ENCODE measurements at regions not wholly inside any gene's neighbourhood (a gene's known extent, or its start where the extent isn't known, plus 50 kb on each side); places are given as distances from the start of the nearest gene placed in this dataset.

- no peaks in the 10 kb centered on the region for H3K4me1 ChIP-seq (ENCODE audit: control insufficient read depth in 1 of 2, insufficient read depth in 1 of 2, low read depth in 1 of 2, low read length in 1 of 2)
- H3K9me3 ChIP-seq: no peaks in the 10 kb centered on the region
- H3K4me3 ChIP-seq (ENCODE audit: low read depth in 1 of 2, low read length in 1 of 2): no peak overlapping the region
- H3K27me3 ChIP-seq: no peaks in the 10 kb centered on the region
- no peak overlapping the region for H3K27ac ChIP-seq
- no peaks in the 10 kb centered on the region for H3K36me3 ChIP-seq
- no peak for TF ChIP-seq CTCF (IDR thresholded peaks at IDR 0.05)
Measured at GRCh38 chr5:90174236-90174635, 235.3 kb downstream of the CETN3 start.

- Histone ChIP-seq H3K4me3 (ENCODE audit: low read depth in 1 of 2, low read length in 1 of 2) (no peak overlapping the region), H3K9me3 (no peaks in the 10 kb centered on the region), H3K27me3 (no peaks in the 10 kb centered on the region), H3K36me3 (no peaks in the 10 kb centered on the region), H3K27ac (no peak overlapping the region), H3K4me1 (ENCODE audit: control insufficient read depth in 1 of 2, insufficient read depth in 1 of 2, low read depth in 1 of 2, low read length in 1 of 2) (no peaks in the 10 kb centered on the region)
- TF ChIP-seq CTCF (IDR thresholded peaks at IDR 0.05): no peak
Measured at GRCh38 chr5:90173299-90174030, 236.1 kb downstream of the CETN3 start.

GRCh38 chr5:90171466-90171865 lies 238.1 kb downstream of the CETN3 start:
- Histone ChIP-seq H3K9me3 (no peaks in the 10 kb centered on the region), H3K36me3 (no peaks in the 10 kb centered on the region), H3K27ac (no peak overlapping the region), H3K27me3 (no peaks in the 10 kb centered on the region), H3K4me1 (ENCODE audit: control insufficient read depth in 1 of 2, insufficient read depth in 1 of 2, low read depth in 1 of 2, low read length in 1 of 2) (no peaks in the 10 kb centered on the region), H3K4me3 (ENCODE audit: low read depth in 1 of 2, low read length in 1 of 2) (no peak overlapping the region)
- TF ChIP-seq CTCF (IDR thresholded peaks at IDR 0.05): no peak

GRCh38 chr5:90170261-90170660 lies 239.3 kb downstream of the CETN3 start:
- no peaks in the 10 kb centered on the region for H3K9me3 ChIP-seq
- H3K36me3 ChIP-seq: no peaks in the 10 kb centered on the region
- no peak overlapping the region for H3K27ac ChIP-seq
- no peak overlapping the region for H3K4me3 ChIP-seq (ENCODE audit: low read depth in 1 of 2, low read length in 1 of 2)
- TF ChIP-seq CTCF (IDR thresholded peaks at IDR 0.05): no peak
- H3K4me1 ChIP-seq (ENCODE audit: control insufficient read depth in 1 of 2, insufficient read depth in 1 of 2, low read depth in 1 of 2, low read length in 1 of 2): no peaks in the 10 kb centered on the region
- H3K27me3 ChIP-seq: no peaks in the 10 kb centered on the region

GRCh38 chr5:90169078-90169477 lies 240.5 kb downstream of the CETN3 start:
- Histone ChIP-seq H3K36me3 (no peaks in the 10 kb centered on the region), H3K27ac (no peak overlapping the region), H3K4me3 (ENCODE audit: low read depth in 1 of 2, low read length in 1 of 2) (no peak overlapping the region), H3K4me1 (ENCODE audit: control insufficient read depth in 1 of 2, insufficient read depth in 1 of 2, low read depth in 1 of 2, low read length in 1 of 2) (no peaks in the 10 kb centered on the region), H3K9me3 (no peaks in the 10 kb centered on the region), H3K27me3 (no peaks in the 10 kb centered on the region)
- TF ChIP-seq CTCF (IDR thresholded peaks at IDR 0.05): no peak

Measured in neutrophil (primary cell).